ENCODE measurements at regions not wholly inside any gene's neighbourhood (a gene's known extent, or its start where the extent isn't known, plus 50 kb on each side); places are given as distances from the start of the nearest gene placed in this dataset.
A peak's percentile ranks its signal among the peaks of the same experiment; 100 is the strongest.

DNA sequence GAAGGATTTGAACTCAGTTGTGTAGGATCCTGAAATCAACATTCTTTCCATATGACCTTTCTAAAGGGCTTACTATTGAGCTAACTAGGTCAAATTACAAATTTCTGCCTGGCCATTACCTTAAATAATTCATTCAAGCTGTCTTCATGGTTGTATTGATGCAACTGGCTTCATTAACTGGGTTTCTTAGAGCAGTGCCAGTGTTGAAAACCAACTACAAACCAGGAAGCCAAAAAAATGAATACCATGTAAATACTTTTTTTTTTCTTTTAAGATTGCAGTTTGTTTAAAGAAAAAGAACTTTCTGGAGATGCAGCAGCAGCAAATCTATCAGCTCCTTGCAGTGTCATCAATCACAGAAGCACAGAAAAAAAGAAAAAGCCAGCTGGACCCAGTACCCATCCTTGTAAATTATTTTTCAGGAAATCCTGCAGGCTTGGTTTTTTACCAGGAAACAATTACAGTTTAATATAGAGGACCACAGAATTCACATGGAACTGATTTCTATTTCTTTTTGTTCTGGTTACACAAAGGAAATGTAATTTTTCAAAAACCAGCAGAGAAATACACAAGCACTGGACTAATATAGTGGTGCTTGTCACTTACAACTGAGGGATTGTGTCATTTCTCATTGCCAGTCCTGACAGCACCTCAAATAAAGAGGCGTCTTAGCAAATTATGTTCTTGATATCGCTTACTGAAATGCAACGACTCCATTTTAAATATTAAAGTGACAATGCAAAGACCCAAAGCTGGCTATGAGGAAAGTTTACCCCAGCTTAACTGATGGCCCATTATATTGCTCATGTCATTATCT is 131.9 kb downstream of the TMEM26 start:
- no peak for DNase-seq (ENCODE audit: low read depth, low spot score)
- in situ Hi-C loops (cut with HindIII; ENCODE audit: low pct_unique_long_range_greater_than_20kb, low sequenced_read_pairs), result no loop called here

DNA sequence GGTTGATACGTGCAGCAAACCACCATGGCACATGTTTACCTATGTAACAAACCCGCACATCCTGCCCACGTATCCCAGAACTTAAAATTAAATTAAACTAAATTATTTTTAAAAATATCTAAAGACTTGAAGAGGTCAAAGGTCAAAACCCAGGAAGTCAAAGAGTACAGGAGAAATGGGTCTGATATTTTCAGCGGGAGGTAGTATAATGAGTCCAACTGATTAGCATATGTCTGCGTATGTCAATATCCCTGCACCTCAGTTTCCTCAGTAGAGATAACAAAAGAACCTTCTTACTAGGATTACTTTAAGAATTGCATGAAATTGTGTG is 133.0 kb downstream of the TMEM26 start:
- no peak for DNase-seq (ENCODE audit: low read depth, low spot score)
- in situ Hi-C loops (cut with HindIII; ENCODE audit: low pct_unique_long_range_greater_than_20kb, low sequenced_read_pairs), result no loop called here

DNA sequence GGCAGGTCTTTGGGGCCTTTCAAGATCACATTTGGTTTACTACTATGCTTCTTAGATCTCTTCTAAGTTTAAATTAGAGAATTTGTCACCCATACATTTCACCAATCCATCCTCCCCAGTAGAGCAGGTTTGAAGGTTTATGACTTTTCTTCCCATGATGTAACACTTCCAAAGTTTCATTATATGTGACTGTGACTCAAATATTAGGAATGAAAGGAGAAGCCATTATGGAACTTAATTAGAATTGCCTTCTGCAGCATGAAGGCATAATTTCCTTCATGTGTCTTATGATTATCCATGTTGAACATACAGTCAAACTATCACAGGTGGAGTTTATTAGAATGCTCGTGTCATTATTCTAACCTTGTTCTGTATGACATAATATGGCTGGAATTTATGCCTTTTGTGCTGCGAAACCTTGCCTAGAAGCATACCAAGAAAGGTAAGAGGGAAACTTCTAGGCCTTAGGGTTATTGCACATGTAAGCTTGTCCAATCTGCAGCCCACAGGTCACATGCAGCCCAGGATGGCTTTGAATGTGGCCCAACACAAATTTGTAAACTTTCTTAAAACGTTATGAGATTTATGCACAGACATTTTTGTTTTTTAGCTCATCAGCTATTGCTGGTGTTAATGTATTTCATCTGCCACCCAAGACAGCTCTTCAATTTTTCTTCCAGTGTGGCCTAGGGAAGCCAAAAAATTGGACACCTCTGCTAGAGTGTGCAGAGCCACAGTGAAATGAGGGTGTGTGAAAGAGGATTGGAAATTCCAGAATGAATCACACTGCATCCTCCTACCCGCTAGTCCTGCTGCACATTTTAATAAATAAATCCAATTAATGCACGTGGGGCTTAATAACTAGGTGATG is 133.6 kb downstream of the TMEM26 start:
- in situ Hi-C loops (cut with HindIII; ENCODE audit: low pct_unique_long_range_greater_than_20kb, low sequenced_read_pairs), result no loop called here
- DNase-seq (ENCODE audit: low read depth, low spot score), result no peak

DNA sequence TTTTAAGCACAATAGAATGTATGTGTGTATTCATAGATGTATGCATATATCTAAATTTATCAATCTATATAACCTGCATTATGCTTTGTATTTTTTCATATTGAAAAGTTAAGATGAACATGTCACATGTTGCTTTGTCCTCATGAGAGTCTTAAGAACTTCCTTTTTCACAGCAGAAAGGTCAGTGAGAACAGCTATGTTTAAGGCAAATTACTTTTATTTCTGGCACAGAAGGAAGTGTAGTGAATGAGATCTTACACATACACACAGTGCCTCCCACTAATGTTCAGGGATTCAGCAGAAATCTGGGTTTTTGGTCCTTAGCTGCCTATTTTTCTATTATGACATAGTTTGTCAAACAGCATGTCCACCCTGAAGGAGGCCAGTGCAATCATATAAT is 134.8 kb downstream of the TMEM26 start:
- DNase-seq (ENCODE audit: low read depth, low spot score), result no peak
- in situ Hi-C loops (cut with HindIII; ENCODE audit: low pct_unique_long_range_greater_than_20kb, low sequenced_read_pairs), result no loop called here

DNA sequence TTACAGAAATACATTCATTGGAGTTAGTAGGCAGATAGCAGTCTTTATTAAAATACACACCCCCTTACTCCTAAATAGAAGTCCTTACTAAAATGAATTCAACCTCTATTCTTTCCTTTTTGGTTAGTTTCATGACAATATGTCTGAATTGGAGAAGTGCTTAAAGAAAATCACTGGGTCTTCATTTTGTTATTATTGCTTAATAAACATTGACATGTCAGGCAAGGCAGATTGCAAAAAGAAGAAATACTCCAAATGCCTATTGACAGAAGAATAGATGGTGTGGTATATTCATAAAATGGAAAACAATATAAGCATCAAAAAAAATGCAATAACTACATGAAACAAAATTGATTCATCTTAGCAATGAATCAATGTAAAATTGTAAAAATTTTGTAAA is 135.5 kb downstream of the TMEM26 start:
- DNase-seq (ENCODE audit: low read depth, low spot score), result no peak
- in situ Hi-C loops (cut with HindIII; ENCODE audit: low pct_unique_long_range_greater_than_20kb, low sequenced_read_pairs), result no loop called here

DNA sequence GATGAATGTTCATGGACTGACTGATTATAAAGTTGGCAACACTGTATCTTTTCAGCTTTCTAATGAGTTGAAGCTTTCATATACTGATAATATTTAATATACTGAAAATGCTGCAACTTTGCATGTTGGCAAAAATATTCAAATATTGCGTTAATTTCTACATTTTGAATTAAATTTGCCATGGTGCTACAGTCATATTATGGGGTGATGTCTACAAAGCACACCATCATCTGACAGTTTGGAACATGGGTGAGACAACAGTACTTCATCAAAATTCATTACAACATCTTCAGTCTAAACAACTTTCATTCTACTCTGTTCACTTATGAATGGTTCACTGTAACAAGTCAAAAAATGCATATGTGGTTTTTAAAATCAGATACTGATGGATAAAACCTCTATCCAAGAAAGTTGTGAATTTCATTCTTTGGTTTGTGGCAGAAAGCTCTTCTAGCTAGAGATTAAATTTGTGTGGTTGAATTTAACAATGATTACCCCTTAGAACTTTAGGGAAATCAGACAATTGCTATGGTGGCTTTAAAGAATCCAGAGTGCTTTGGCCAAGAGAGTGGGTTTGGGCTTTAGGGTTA is 136.4 kb downstream of the TMEM26 start:
- peak; percentile 51 for DNase-seq (ENCODE audit: low read depth, low spot score)
- in situ Hi-C loops (cut with HindIII; ENCODE audit: low pct_unique_long_range_greater_than_20kb, low sequenced_read_pairs), result no loop called here

DNA sequence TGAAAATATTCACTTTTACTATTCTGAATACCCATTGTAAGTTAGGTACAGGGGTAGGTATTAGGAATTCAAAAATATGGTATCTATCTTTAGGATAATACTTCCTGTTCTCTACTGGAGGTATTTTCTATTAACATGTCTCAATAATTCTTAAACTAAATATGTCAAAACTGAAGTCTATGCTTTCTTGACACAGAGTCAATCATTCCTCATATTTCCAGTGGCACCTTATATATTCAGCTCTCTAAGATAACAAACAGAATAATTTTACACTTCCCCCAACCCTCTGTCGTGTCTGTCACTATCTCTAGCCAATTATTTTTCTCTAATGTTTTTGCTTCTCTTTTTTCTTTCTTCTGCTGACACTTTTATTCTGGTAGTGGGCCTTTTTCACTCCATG is 138.9 kb downstream of the TMEM26 start:
- in situ Hi-C loops (cut with HindIII; ENCODE audit: low pct_unique_long_range_greater_than_20kb, low sequenced_read_pairs), result no loop called here

DNA sequence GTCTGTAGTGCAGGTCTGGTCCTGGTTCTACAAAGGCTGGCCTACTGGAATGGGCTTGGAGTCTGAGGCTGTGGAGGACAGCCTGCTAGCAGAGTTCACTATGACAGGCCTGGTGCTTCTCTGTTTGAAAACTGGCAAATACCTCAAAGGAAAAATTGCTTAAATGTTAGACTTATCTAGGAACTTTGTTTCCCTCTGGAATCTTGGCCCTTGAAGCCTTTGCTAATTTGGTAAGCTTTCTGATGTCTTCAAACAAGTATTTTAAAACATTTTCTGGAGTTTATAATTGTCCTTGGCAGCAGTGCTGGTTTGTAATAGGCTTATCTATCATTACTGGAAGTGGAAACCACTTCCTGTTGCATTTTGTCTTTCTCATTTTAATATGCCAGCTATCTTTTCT is 139.7 kb downstream of the TMEM26 start:
- no peak for DNase-seq (ENCODE audit: low read depth, low spot score)
- in situ Hi-C loops (cut with HindIII; ENCODE audit: low pct_unique_long_range_greater_than_20kb, low sequenced_read_pairs), result no loop called here

More for the DNA sequence above, 138.9 kb downstream of the TMEM26 start:
- DNase-seq (ENCODE audit: low read depth, low spot score), result no peak

DNA sequence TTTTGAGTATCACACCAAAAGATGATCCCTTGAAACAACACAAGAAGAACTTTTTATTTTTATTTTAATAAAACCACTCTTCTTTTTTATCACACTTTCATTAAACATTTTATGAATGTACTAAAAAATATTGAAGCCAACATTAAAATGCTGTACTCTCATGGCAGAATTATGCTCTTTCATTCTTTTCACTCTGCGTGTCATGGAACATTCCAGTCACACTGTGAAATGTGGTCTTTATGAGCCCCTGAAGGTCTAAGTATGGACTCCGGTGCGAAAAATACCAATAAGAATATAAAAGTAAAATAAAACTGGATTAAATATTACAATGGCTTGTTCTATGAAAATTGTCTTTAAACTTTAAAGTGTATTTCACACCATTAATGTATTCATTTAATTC is 148.4 kb downstream of the TMEM26 start:
- no peak for DNase-seq (ENCODE audit: low read depth, low spot score)
- in situ Hi-C loops (cut with HindIII; ENCODE audit: low pct_unique_long_range_greater_than_20kb, low sequenced_read_pairs), result no loop called here

DNA sequence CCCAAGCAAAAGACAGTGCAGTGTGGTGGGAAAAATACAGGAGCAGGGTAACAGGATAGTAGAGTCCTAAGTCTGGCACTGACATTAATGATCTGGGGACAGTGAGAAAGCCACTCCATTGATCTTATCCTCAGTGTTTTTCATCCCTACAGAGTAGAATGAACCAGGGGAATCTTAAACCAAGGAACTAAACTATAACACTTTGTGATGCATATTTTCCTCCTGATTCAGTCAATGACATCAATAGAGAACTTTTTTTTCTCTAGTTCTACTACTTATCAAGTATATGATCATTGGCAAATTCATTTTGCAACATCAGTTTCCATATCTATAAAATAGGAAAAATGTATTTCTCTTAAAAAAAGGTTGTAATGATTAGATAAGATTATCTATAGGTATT is 151.1 kb downstream of the TMEM26 start:
- DNase-seq (ENCODE audit: low read depth, low spot score), result no peak
- in situ Hi-C loops (cut with HindIII; ENCODE audit: low pct_unique_long_range_greater_than_20kb, low sequenced_read_pairs), result no loop called here

DNA sequence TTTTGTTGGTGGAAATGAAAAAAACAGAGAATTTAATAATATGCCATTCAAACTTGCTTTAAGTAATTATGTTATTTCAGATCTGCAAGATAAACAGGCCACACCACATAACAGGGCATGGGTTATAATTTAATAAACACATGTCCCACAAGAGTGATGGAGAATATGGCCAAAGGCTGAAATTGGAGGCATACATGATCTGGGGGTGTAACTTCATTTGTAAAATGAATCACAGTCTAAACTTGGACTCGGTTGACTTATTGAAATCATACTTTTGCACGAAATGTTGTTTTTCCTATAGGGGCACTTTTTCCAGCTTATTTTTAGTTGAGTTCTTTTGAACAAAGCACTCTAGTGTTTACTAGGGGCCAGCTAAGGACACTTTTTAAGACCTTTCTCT is 151.6 kb downstream of the TMEM26 start:
- in situ Hi-C loops (cut with HindIII; ENCODE audit: low pct_unique_long_range_greater_than_20kb, low sequenced_read_pairs), result no loop called here

DNA sequence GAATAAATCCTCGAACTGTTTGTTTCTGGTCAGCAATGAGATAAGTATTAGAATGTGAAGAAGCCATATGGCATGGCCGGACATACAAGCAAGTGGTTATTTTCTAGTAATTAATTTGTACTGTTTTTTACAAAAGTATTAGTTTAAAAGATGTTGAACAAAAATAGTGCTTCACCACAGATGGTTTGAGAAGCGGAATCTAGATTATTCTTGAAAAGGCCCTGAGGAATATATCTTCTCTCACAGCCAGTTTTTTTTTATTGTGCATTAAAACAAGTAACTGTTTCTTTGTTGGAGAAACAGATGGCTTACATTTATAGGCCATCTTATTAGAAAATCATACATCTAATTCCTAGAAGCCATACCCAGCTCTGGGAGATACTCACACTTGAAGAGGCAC is 153.3 kb downstream of the TMEM26 start:
- no peak for DNase-seq (ENCODE audit: low read depth, low spot score)
- in situ Hi-C loops (cut with HindIII; ENCODE audit: low pct_unique_long_range_greater_than_20kb, low sequenced_read_pairs), result no loop called here

More for the DNA sequence above, 151.6 kb downstream of the TMEM26 start:
- DNase-seq (ENCODE audit: low read depth, low spot score), result peak; percentile 42

DNA sequence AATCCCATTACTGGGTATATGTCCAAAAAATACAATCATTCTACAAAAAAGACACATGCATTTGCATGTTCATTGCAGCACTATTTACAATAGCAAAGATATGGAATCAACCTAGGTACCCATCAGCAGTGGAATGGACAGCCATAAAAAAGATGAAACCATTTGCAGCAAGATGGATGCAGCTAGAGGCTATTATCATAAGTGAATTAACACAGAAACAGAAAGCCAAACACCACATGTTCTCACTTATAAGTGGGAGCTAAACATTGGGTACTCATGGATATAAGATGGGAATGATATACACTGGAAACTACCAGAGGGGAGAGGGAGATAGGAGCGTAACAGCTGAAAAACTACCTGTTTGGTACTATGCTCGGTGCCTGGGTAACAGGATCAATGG is 154.0 kb downstream of the TMEM26 start:
- in situ Hi-C loops (cut with HindIII; ENCODE audit: low pct_unique_long_range_greater_than_20kb, low sequenced_read_pairs), result no loop called here

DNA sequence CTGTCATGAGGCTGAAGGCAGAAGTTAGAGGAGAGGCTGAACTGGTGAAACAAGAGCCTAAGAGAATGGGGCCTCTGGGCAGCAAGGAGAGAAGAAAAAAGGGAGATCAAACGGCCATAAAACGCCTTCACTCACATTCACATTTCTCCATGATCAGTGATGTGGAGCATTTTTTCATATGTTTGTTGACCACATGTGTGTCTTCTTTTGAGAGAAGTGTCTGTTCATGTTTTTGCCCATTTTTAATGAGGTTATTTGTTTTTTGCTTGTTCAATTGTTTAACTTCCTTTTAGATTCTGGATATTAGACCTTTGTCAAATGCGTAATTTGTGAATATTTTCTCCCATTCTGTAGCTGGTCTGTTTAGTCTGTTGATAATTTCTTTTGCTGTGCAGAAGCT is 155.0 kb downstream of the TMEM26 start:
- DNase-seq (ENCODE audit: low read depth, low spot score), result no peak
- in situ Hi-C loops (cut with HindIII; ENCODE audit: low pct_unique_long_range_greater_than_20kb, low sequenced_read_pairs), result no loop called here

More for the DNA sequence above, 154.0 kb downstream of the TMEM26 start:
- DNase-seq (ENCODE audit: low read depth, low spot score), result no peak

DNA sequence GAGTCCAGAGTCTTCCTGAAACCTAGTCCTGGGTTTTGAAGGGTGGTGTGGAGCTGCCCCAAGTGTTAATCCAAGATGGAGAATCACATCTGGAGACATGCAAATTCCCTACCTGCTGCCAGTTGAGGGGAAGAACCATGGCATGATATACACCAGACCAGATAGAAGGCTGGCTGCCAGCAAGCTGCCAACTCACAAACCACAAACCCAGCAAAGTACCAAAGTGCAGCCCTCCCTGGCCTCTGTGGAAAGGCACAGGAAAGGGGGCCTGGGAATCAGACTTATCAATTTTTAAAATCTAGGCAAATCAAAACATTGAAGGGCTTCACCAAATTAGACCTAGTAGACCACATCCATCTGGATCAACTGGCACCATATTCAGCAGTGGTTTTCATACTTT is 157.0 kb downstream of the TMEM26 start:
- in situ Hi-C loops (cut with HindIII; ENCODE audit: low pct_unique_long_range_greater_than_20kb, low sequenced_read_pairs), result no loop called here
- DNase-seq (ENCODE audit: low read depth, low spot score), result no peak

DNA sequence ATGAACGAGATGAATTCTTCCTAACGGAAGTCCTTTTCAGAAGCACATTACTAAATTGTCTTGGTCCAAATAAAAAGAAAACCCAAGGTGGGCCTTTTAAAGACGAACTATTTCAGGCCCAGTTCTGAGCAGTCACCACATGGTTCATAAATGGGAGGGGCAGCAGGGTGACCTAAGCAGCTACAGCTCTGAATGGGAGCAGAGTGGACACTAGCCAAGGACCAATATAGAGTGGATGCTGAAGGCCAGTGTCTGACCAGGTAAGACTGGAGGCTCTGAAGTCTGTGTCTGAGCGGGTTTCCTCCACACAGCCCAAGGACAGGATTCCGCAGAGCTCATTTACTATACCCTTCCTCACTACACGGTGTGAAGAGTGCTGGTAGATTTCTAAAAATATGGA is 159.1 kb downstream of the TMEM26 start:
- no peak for DNase-seq (ENCODE audit: low read depth, low spot score)
- in situ Hi-C loops (cut with HindIII; ENCODE audit: low pct_unique_long_range_greater_than_20kb, low sequenced_read_pairs), result no loop called here

DNA sequence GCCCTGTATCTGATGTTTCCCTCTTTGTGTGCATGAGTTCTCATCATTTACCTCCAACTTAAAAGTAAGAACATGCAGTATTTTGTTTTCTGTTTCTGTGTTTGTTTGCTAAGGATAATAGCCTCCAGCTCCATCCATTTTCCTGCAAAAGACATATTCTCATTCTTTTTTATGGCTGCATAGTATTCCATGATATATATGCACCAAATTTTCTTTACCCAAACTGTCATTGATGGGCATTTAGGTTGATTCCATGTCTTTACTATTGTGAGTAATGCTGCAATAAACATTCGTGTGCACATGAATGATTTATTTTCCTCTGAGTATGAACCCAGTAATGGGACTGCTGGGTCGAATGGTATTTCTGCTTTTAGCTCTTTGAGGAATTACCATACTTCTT is 163.4 kb downstream of the TMEM26 start:
- DNase-seq (ENCODE audit: low read depth, low spot score), result no peak
- in situ Hi-C loops (cut with HindIII; ENCODE audit: low pct_unique_long_range_greater_than_20kb, low sequenced_read_pairs), result no loop called here

DNA sequence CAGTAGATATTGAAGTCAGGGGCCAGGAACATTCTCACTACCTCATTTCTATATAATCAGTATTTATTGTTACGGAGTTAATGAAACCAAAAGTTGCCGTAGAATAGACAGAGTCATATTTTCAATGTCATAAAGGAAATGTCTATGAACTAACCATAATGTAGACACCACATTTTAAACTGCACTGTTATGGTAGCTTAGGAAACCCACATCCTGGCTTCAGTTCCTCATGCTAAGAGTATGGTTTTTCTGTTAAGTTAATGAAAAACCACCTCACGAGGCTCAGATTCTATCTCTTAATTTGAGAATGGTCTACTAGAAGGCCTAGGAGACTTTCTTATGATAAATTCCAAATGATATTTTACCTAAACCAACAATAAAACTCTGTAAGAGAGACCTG is 166.5 kb downstream of the TMEM26 start:
- in situ Hi-C loops (cut with HindIII; ENCODE audit: low pct_unique_long_range_greater_than_20kb, low sequenced_read_pairs), result no loop called here
- no peak for DNase-seq (ENCODE audit: low read depth, low spot score)

DNA sequence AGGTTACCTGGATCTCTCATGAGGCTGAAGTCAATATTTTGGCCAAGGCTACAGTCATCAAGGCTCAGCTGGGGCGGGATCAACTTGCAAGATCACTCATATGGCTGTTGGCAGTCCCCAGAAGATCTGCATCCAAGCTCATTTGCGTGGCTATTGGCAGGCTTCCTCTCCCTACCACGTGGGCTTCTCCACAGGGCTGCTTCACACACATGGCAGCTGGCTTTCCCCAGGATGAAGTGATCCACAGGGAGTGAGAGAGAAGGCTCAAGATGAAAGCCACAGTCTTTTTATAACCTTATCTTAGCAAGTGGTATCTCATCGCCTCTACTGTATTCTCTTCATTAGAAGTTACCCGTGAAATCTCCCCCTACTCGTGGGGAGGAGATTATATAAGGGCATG is 167.4 kb downstream of the TMEM26 start:
- in situ Hi-C loops (cut with HindIII; ENCODE audit: low pct_unique_long_range_greater_than_20kb, low sequenced_read_pairs), result no loop called here
- DNase-seq (ENCODE audit: low read depth, low spot score), result no peak
